OCI-LY1 (cell line): ENCODE measurements at regions not wholly inside any gene's neighbourhood (a gene's known extent, or its start where the extent isn't known, plus 50 kb on each side); places are given as distances from the start of the nearest gene placed in this dataset.
A peak's percentile ranks its signal among the peaks of the same experiment; 100 is the strongest.

ENCODE experiments used
- H2AFZ ChIP-seq: fragments of 200-600 bp; sonication (generic), shearing (Covaris generic); 2 replicates; pipeline ENCODE4 v1.6.0; 2014; ENCODE audit warnings: antibody characterized with exemption, mild to moderate bottlenecking, low read length
- H3F3A ChIP-seq: fragments of 200-600 bp; sonication (generic), shearing (Covaris generic); 2 replicates; pipeline ENCODE4 v1.6.0; 2014; ENCODE audit warnings: mild to moderate bottlenecking, antibody characterized with exemption, low read length, moderate library complexity; ENCODE audit not compliant: insufficient read depth
- H3K27ac ChIP-seq: fragments of 200-600 bp; sonication (generic); 2 replicates; pipeline ENCODE4 v1.5.1; 2014; ENCODE audit warnings: low read length, mixed run types, mild to moderate bottlenecking, low read depth; ENCODE audit not compliant: poor library complexity, severe bottlenecking
- H3K27me3 ChIP-seq: fragments of 200-600 bp; sonication (generic); 2 replicates; pipeline ENCODE4 v1.6.0; 2014; ENCODE audit warnings: antibody characterized with exemption, mild to moderate bottlenecking, low read length, moderate library complexity; ENCODE audit not compliant: insufficient read depth
- H3K36me3 ChIP-seq: fragments of 200-600 bp; sonication (generic); 2 replicates; pipeline ENCODE4 v1.6.1; 2014; ENCODE audit warnings: mild to moderate bottlenecking, antibody characterized with exemption, low read length, moderate library complexity, mixed read lengths; ENCODE audit not compliant: insufficient read depth
- H3K4me1 ChIP-seq: fragments of 200-600 bp; sonication (generic); 2 replicates; pipeline ENCODE4 v1.5.1; 2014; ENCODE audit warnings: mild to moderate bottlenecking, low read length, moderate library complexity; ENCODE audit not compliant: insufficient read depth, severe bottlenecking
- H3K4me2 ChIP-seq: fragments of 200-600 bp; sonication (generic), shearing (Covaris generic); 2 replicates; pipeline ENCODE4 v1.6.1; 2014; ENCODE audit warnings: low read length
- H3K4me3 ChIP-seq: fragments of 200-600 bp; sonication (generic); 2 replicates; pipeline ENCODE4 v1.5.1; 2014; ENCODE audit warnings: low read length, low read depth, mild to moderate bottlenecking, mixed read lengths; ENCODE audit not compliant: poor library complexity, severe bottlenecking
- H3K79me2 ChIP-seq: fragments of 200-600 bp; shearing (Covaris generic); 2 replicates; pipeline ENCODE4 v1.6.1; 2016; ENCODE audit warnings: mixed run types, low read length, mixed read lengths; ENCODE audit not compliant: insufficient read depth
- H3K9ac ChIP-seq: fragments of 200-600 bp; sonication (generic), shearing (Covaris generic); 2 replicates; pipeline ENCODE4 v1.6.1; 2014; ENCODE audit warnings: mild to moderate bottlenecking, low read length, mixed read lengths
- H3K9me2 ChIP-seq: fragments of 200-600 bp; sonication (generic), shearing (Covaris generic); 2 replicates; pipeline ENCODE4 v1.6.1; 2014; ENCODE audit warnings: low read depth, mild to moderate bottlenecking, low read length, mixed read lengths
- H3K9me3 ChIP-seq: fragments of 200-600 bp; shearing (Covaris generic); 2 replicates; pipeline ENCODE4 v1.6.1; 2014; ENCODE audit warnings: low read length, mixed read lengths
- H4K20me1 ChIP-seq: fragments of 200-600 bp; sonication (generic), shearing (Covaris generic); 2 replicates; pipeline ENCODE4 v1.6.0; 2016; ENCODE audit warnings: mild to moderate bottlenecking, low read length; ENCODE audit not compliant: insufficient read depth
- CTCF ChIP-seq: fragments of 200-600 bp; sonication (generic), shearing (Covaris generic); IDR thresholded peaks from 2 replicates; pipeline ENCODE4 v1.5.1; 2017; ENCODE audit warnings: mild to moderate bottlenecking, antibody characterized with exemption, low read length, moderate library complexity, mixed read lengths
- EZH2 ChIP-seq: fragments of 200-600 bp; sonication (generic), shearing (Covaris generic); IDR thresholded peaks from 2 replicates; pipeline ENCODE4 v1.8.0; 2017; ENCODE audit warnings: borderline replicate concordance, mixed run types, mild to moderate bottlenecking, antibody characterized with exemption, low read length, moderate library complexity, mixed read lengths

GRCh38 chr4:175281894-175282293 is 363.7 kb downstream of the ADAM29 start:
- Histone ChIP-seq H3K79me2 (no peaks in the 10 kb centered on the region), H3K36me3 (no peaks in the 10 kb centered on the region), H2AFZ (peak overlapping the region; percentile 30; the same call in 1 of the 2 replicates), H3K9me3 (no peaks in the 10 kb centered on the region), H3F3A (no peaks in the 10 kb centered on the region), H3K27ac (no peak overlapping the region), H4K20me1 (no peaks in the 10 kb centered on the region), H3K9ac (no peak overlapping the region), H3K27me3 (no peaks in the 10 kb centered on the region), H3K9me2 (no peaks in the 10 kb centered on the region), H3K4me3 (no peak overlapping the region), H3K4me2 (no peak overlapping the region), H3K4me1 (no peaks in the 10 kb centered on the region)
- TF ChIP-seq EZH2 (no peak), CTCF (no peak)

GRCh38 chr4:175282407-175282806 is 364.2 kb downstream of the ADAM29 start:
- no peaks in the 10 kb centered on the region for H3K36me3 ChIP-seq
- TF ChIP-seq CTCF (no peak), EZH2 (no peak)
- H3K9me3 ChIP-seq, result no peaks in the 10 kb centered on the region
- no peak overlapping the region for H3K27ac ChIP-seq
- no peak overlapping the region for H3K4me2 ChIP-seq
- H3K9ac ChIP-seq, result no peak overlapping the region
- no peaks in the 10 kb centered on the region for H3K9me2 ChIP-seq
- no peaks in the 10 kb centered on the region for H3F3A ChIP-seq
- H4K20me1 ChIP-seq, result no peaks in the 10 kb centered on the region
- H3K79me2 ChIP-seq, result no peaks in the 10 kb centered on the region
- no peaks in the 10 kb centered on the region for H3K27me3 ChIP-seq
- H3K4me1 ChIP-seq, result no peaks in the 10 kb centered on the region
- H3K4me3 ChIP-seq, result no peak overlapping the region
- no peak overlapping the region for H2AFZ ChIP-seq

- H3K4me3 ChIP-seq, result no peak overlapping the region
- no peaks in the 10 kb centered on the region for H3F3A ChIP-seq
- no peaks in the 10 kb centered on the region for H3K79me2 ChIP-seq
- no peak for TF ChIP-seq EZH2
- no peak for TF ChIP-seq CTCF
- H3K4me1 ChIP-seq, result no peaks in the 10 kb centered on the region
- H3K4me2 ChIP-seq, result no peak overlapping the region
- no peak overlapping the region for H2AFZ ChIP-seq
- H3K9ac ChIP-seq, result no peak overlapping the region
- no peak overlapping the region for H3K27ac ChIP-seq
- H4K20me1 ChIP-seq, result no peaks in the 10 kb centered on the region
- no peaks in the 10 kb centered on the region for H3K36me3 ChIP-seq
- H3K9me3 ChIP-seq, result no peaks in the 10 kb centered on the region
- H3K9me2 ChIP-seq, result no peaks in the 10 kb centered on the region
- no peaks in the 10 kb centered on the region for H3K27me3 ChIP-seq
Observed at GRCh38 chr4:175290401-175290800, 372.2 kb downstream of the ADAM29 start.
